ENCODE measurements at regions not wholly inside any gene's neighbourhood (a gene's known extent, or its start where the extent isn't known, plus 50 kb on each side); places are given as distances from the start of the nearest gene placed in this dataset.

DNA sequence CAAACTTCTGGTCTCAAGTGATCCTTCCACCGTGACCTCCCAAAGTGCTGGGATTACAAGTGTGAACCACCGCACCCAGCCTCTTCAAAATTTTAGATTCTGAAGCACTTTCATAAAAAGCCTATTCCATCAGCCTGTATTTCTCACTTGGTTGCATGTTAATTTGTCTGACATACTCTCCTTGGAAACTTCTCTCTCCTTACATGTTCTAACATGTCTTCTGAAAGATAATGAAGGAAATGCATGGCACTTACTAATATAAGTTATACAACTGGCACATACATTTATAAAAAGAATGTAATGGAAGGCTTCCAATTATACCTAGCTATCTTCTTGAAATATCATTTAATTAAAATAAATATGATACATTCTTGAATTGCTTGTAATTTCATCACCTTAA is 597.5 kb downstream of the TBC1D32 start:
- Histone ChIP-seq H2AFZ (ENCODE audit: low read length) (no peak overlapping the region), H3K27me3 (ENCODE audit: control insufficient read depth, insufficient read depth, low read length) (no peaks in the 10 kb centered on the region), H3K36me3 (ENCODE audit: control insufficient read depth, insufficient read depth, low read length) (no peaks in the 10 kb centered on the region), H3K79me2 (ENCODE audit: control insufficient read depth, insufficient read depth, low read length) (no peaks in the 10 kb centered on the region), H3K9me3 (ENCODE audit: control insufficient read depth, insufficient read depth, low read depth, low read length) (no peaks in the 10 kb centered on the region), H3K4me3 (replicated peaks in 1 of 4; ENCODE audit: control extremely low read depth in 1 of 4, insufficient read depth in 1 of 4, low read depth in 3 of 4, low read length in 4 of 4) (no peak overlapping the region), H3K9ac (ENCODE audit: insufficient read depth, low read length) (no peak overlapping the region), H4K20me1 (ENCODE audit: control insufficient read depth, extremely low read depth, insufficient read depth, low read length) (no peaks in the 10 kb centered on the region), H3K4me1 (ENCODE audit: control insufficient read depth, extremely low read depth, insufficient read depth, low read length) (no peaks in the 10 kb centered on the region), H3K4me2 (ENCODE audit: extremely low read depth, insufficient read depth, low read length) (no peak overlapping the region), H3K27ac (ENCODE audit: insufficient read depth, low read length) (no peak overlapping the region)
- no peak for DNase-seq (ENCODE audit: low read depth in 2 of 2)
- no peak for TF ChIP-seq EZH2 (IDR thresholded peaks at IDR 0.05; ENCODE audit: low read length, missing control alignments)
- TF ChIP-seq, protein P1, sequence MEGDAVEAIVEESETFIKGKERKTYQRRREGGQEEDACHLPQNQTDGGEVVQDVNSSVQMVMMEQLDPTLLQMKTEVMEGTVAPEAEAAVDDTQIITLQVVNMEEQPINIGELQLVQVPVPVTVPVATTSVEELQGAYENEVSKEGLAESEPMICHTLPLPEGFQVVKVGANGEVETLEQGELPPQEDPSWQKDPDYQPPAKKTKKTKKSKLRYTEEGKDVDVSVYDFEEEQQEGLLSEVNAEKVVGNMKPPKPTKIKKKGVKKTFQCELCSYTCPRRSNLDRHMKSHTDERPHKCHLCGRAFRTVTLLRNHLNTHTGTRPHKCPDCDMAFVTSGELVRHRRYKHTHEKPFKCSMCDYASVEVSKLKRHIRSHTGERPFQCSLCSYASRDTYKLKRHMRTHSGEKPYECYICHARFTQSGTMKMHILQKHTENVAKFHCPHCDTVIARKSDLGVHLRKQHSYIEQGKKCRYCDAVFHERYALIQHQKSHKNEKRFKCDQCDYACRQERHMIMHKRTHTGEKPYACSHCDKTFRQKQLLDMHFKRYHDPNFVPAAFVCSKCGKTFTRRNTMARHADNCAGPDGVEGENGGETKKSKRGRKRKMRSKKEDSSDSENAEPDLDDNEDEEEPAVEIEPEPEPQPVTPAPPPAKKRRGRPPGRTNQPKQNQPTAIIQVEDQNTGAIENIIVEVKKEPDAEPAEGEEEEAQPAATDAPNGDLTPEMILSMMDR (conservative IDR thresholded peaks at IDR 0.05 in 1 of 2, IDR thresholded peaks at IDR 0.05 in 1 of 2; ENCODE audit: low read depth in 1 of 2, low read length in 2 of 2), result no peak

DNA sequence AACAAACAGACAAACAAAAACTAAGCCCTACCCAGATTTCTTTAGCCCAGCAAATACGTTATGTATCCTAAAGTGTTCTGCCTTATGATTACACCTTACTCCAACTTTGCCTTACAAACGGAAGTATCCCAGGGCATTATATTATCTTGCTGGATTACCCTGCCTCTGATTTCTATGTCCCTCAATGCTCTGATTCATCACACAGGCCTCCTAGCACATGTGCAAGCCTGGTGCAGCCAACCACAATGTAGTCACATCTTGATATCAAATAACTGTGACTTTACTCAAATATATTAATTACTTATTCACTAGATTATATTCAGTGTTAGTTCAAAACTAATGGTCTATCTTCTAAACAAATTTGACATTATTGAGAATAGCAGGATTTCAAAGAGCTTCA is 598.6 kb downstream of the TBC1D32 start:
- no peak overlapping the region for H3K27ac ChIP-seq (ENCODE audit: insufficient read depth, low read length)
- H3K36me3 ChIP-seq (ENCODE audit: control insufficient read depth, insufficient read depth, low read length), result no peaks in the 10 kb centered on the region
- no peak overlapping the region for H3K4me3 ChIP-seq (replicated peaks in 1 of 4; ENCODE audit: control extremely low read depth in 1 of 4, insufficient read depth in 1 of 4, low read depth in 3 of 4, low read length in 4 of 4)
- TF ChIP-seq, protein P1 (conservative IDR thresholded peaks at IDR 0.05 in 1 of 2, IDR thresholded peaks at IDR 0.05 in 1 of 2; ENCODE audit: low read depth in 1 of 2, low read length in 2 of 2), result no peak
- no peak for TF ChIP-seq EZH2 (IDR thresholded peaks at IDR 0.05; ENCODE audit: low read length, missing control alignments)
- peak in 1 of 2 donors; percentile 20 for DNase-seq (ENCODE audit: low read depth in 2 of 2)
- H3K4me1 ChIP-seq (ENCODE audit: control insufficient read depth, extremely low read depth, insufficient read depth, low read length), result no peaks in the 10 kb centered on the region
- H3K4me2 ChIP-seq (ENCODE audit: extremely low read depth, insufficient read depth, low read length), result no peak overlapping the region
- H3K27me3 ChIP-seq (ENCODE audit: control insufficient read depth, insufficient read depth, low read length), result no peaks in the 10 kb centered on the region
- H4K20me1 ChIP-seq (ENCODE audit: control insufficient read depth, extremely low read depth, insufficient read depth, low read length), result no peaks in the 10 kb centered on the region
- no peaks in the 10 kb centered on the region for H3K79me2 ChIP-seq (ENCODE audit: control insufficient read depth, insufficient read depth, low read length)
- no peaks in the 10 kb centered on the region for H3K9me3 ChIP-seq (ENCODE audit: control insufficient read depth, insufficient read depth, low read depth, low read length)
- H3K9ac ChIP-seq (ENCODE audit: insufficient read depth, low read length), result no peak overlapping the region
- no peak overlapping the region for H2AFZ ChIP-seq (ENCODE audit: low read length)

DNA sequence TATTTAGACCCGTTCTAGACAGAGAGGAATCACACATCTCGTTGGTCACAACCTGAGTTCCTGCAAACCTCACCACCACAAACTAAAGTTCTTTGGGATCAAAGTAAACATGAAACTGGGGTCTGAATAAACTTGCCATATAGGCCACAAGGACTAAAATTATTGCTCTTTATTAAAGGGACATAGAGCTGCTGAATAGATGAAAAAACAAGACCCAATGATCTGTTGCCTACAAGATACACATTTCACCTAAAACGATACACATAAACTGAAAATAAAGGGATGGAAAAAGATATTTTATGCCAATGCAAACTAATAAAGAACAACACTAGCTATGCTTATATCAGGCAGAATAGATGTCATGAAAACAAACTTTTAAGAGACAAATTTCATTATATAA is 623.0 kb downstream of the TBC1D32 start:
- Histone ChIP-seq H3K9ac (ENCODE audit: insufficient read depth, low read length) (no peak overlapping the region), H3K4me3 (replicated peaks in 1 of 4; ENCODE audit: control extremely low read depth in 1 of 4, insufficient read depth in 1 of 4, low read depth in 3 of 4, low read length in 4 of 4) (no peak overlapping the region), H3K36me3 (ENCODE audit: control insufficient read depth, insufficient read depth, low read length) (no peaks in the 10 kb centered on the region), H3K27ac (ENCODE audit: insufficient read depth, low read length) (no peak overlapping the region), H3K27me3 (ENCODE audit: control insufficient read depth, insufficient read depth, low read length) (no peaks in the 10 kb centered on the region), H3K4me1 (ENCODE audit: control insufficient read depth, extremely low read depth, insufficient read depth, low read length) (no peaks in the 10 kb centered on the region), H4K20me1 (ENCODE audit: control insufficient read depth, extremely low read depth, insufficient read depth, low read length) (no peaks in the 10 kb centered on the region), H3K9me3 (ENCODE audit: control insufficient read depth, insufficient read depth, low read depth, low read length) (no peaks in the 10 kb centered on the region), H2AFZ (ENCODE audit: low read length) (no peak overlapping the region), H3K4me2 (ENCODE audit: extremely low read depth, insufficient read depth, low read length) (no peak overlapping the region), H3K79me2 (ENCODE audit: control insufficient read depth, insufficient read depth, low read length) (no peaks in the 10 kb centered on the region)
- TF ChIP-seq EZH2 (IDR thresholded peaks at IDR 0.05; ENCODE audit: low read length, missing control alignments), result no peak
- TF ChIP-seq, protein P1 (conservative IDR thresholded peaks at IDR 0.05 in 1 of 2, IDR thresholded peaks at IDR 0.05 in 1 of 2; ENCODE audit: low read depth in 1 of 2, low read length in 2 of 2), result no peak
- DNase-seq (ENCODE audit: low read depth in 2 of 2), result no peak
